Ureter (tissue), 1 donor: ENCODE measurements at regions not wholly inside any gene's neighbourhood (a gene's known extent, or its start where the extent isn't known, plus 50 kb on each side); places are given as distances from the start of the nearest gene placed in this dataset.
"Not testable (repeated sequence)": the region's sequence is repeated elsewhere in the genome, so short reads cannot be mapped to it uniquely, and the experiment has no call there.

Experiments
- DNase-seq: peaks from one replicate; pipeline ENCODE4 v3.0.0-alpha.2; 2020; ENCODE audit warnings: low spot score
- donor health status: DM: yes; HTN: yes; CAD: no.

GRCh38 chrX:74251006-74251930 lies 52.7 kb upstream of the ZCCHC13 start:
- no peak for DNase-seq

- no peak for DNase-seq
These were observed 53.4 kb upstream of the ZCCHC13 start for GRCh38 chrX:74250574-74250973.

- no peak for DNase-seq
These were observed 54.0 kb upstream of the ZCCHC13 start for GRCh38 chrX:74249963-74250362.

- DNase-seq = peak; percentile 43
These were observed 55.1 kb upstream of the ZCCHC13 start for GRCh38 chrX:74248889-74249288.

- DNase-seq = no peak
These were observed 57.5 kb upstream of the ZCCHC13 start for GRCh38 chrX:74246524-74246923.

GRCh38 chrX:74242484-74243138 lies 61.4 kb upstream of the ZCCHC13 start:
- DNase-seq = no peak

- DNase-seq = no peak
These were observed 61.9 kb upstream of the ZCCHC13 start for GRCh38 chrX:74242050-74242449.

- DNase-seq = no peak
These were observed 65.2 kb upstream of the ZCCHC13 start for GRCh38 chrX:74238771-74239170.

- no peak for DNase-seq
These were observed 69.2 kb upstream of the ZCCHC13 start for GRCh38 chrX:74234818-74235217.

- DNase-seq = no peak
These were observed 71.1 kb upstream of the ZCCHC13 start for GRCh38 chrX:74232859-74233258.

- no peak for DNase-seq
These were observed 72.4 kb upstream of the ZCCHC13 start for GRCh38 chrX:74231625-74232024.

- no peak for DNase-seq
These were observed 73.9 kb upstream of the ZCCHC13 start for GRCh38 chrX:74230094-74230493.

- no peak for DNase-seq
These were observed 78.9 kb upstream of the ZCCHC13 start for GRCh38 chrX:74225111-74225510.

- DNase-seq = no peak
These were observed 83.7 kb upstream of the ZCCHC13 start for GRCh38 chrX:74220277-74220676.

GRCh38 chrX:74218895-74219294 lies 85.1 kb upstream of the ZCCHC13 start:
- no peak for DNase-seq

- DNase-seq = no peak
These were observed 87.6 kb upstream of the ZCCHC13 start for GRCh38 chrX:74216421-74216820.

GRCh38 chrX:74211911-74212310 lies 92.1 kb upstream of the ZCCHC13 start:
- DNase-seq = no peak

GRCh38 chrX:74207539-74207938 lies 96.4 kb upstream of the ZCCHC13 start:
- DNase-seq = no peak

GRCh38 chrX:74195605-74196004 lies 108.4 kb upstream of the ZCCHC13 start:
- no peak for DNase-seq

- no peak for DNase-seq
These were observed 108.9 kb upstream of the ZCCHC13 start for GRCh38 chrX:74195120-74195519.

- no peak for DNase-seq
These were observed 116.8 kb upstream of the ZCCHC13 start for GRCh38 chrX:74187211-74187610.

- DNase-seq = not testable (repeated sequence)
These were observed 120.9 kb upstream of the ZCCHC13 start for GRCh38 chrX:74183047-74183446.

GRCh38 chrX:74181976-74182375 lies 122.0 kb upstream of the ZCCHC13 start:
- not testable (repeated sequence) for DNase-seq
